ENCODE measurements at regions not wholly inside any gene's neighbourhood (a gene's known extent, or its start where the extent isn't known, plus 50 kb on each side); places are given as distances from the start of the nearest gene placed in this dataset.
"Not testable (repeated sequence)": the region's sequence is repeated elsewhere in the genome, so short reads cannot be mapped to it uniquely, and the experiment has no call there.

DNA sequence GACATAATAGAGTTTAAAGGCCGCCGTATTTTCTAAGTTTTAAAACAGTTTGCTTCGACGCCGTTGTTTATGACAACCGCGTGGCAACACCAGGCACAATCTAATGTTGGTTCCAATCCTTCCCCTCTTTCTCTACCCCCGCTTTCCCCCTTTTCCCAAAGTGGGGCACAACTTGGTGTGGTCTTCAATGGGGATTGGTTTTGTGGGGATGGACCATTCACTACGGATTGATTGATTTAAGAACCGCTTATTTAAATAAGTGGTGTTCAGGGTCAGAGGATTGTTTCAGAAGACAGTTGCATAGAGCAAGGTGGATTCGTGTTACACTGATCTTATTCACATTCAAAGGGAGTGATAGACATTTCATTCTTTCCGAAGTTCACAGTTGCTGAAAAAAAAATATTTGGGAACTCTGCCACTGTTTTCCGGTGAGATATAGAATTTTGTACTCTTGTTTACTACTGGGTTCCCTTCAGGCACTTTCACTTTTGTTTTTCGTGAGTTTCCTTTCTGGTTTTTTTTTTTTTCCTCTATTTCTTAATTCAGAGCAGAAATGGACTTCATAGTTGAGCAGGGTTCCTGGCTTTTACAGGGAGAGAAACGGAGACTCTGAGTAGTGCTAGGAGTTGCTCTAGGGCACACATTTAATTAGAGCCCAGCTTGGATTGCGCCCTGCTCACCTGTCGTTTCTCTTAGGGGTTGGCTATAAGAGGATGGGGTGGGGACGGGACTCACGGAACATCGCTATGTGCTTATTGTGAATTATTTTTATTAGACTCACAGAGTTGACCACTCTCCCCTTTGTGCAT lies 79.6 kb upstream of the AK4 start:
- Mint-ChIP-seq H3K36me3 (ENCODE audit: low read depth) (no peaks in the 10 kb centered on the region), H3K27ac (peak overlapping the region; percentile 95), H3K4me1 (ENCODE audit: low read depth) (peaks cover 29% of the 10 kb centered on the region), H3K4me3 (peak overlapping the region; percentile 87), H3K9me3 (no peaks in the 10 kb centered on the region), H3K27me3 (ENCODE audit: low read depth) (peaks cover 4% of the 10 kb centered on the region)

DNA sequence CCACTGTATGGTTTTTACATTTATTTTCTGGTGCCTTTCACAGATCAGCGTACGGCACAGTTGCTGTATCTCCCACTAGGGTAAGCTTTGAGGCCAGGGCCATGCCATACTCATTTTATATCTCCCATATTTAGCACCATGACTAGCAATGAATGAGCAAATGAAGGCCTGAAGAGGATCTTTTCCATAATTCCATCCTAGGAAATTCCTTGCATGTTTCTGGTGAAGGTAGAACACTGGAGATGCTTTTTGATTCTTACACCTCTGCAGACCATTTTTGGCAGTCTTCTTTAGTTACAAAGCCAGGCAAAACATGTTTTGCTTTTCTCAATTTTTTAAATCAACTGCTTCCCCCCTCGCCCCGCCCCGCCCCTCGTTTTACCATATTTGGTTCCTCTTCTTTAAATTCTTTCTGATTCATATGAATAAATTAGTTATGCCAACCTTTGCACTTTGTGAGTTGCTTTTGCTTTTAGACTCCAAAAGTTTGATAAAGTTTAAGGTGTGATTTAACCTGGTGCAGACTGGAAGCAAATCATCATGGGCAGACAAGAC lies 78.9 kb upstream of the AK4 start:
- Mint-ChIP-seq H3K27me3 (ENCODE audit: low read depth) (peaks cover 4% of the 10 kb centered on the region), H3K4me1 (ENCODE audit: low read depth) (peaks cover 29% of the 10 kb centered on the region), H3K4me3 (peak overlapping the region; percentile 87), H3K36me3 (ENCODE audit: low read depth) (no peaks in the 10 kb centered on the region), H3K27ac (peak overlapping the region; percentile 95), H3K9me3 (no peaks in the 10 kb centered on the region)

- no peak overlapping the region for H3K4me3 Mint-ChIP-seq
- H3K27me3 Mint-ChIP-seq (ENCODE audit: low read depth) = peaks cover 4% of the 10 kb centered on the region
- no peaks in the 10 kb centered on the region for H3K36me3 Mint-ChIP-seq (ENCODE audit: low read depth)
- no peak overlapping the region for H3K27ac Mint-ChIP-seq
- no peaks in the 10 kb centered on the region for H3K9me3 Mint-ChIP-seq
- peaks cover 18% of the 10 kb centered on the region for H3K4me1 Mint-ChIP-seq (ENCODE audit: low read depth)
Measured at GRCh38 chr1:65072845-65073244, 75.2 kb upstream of the AK4 start.

DNA sequence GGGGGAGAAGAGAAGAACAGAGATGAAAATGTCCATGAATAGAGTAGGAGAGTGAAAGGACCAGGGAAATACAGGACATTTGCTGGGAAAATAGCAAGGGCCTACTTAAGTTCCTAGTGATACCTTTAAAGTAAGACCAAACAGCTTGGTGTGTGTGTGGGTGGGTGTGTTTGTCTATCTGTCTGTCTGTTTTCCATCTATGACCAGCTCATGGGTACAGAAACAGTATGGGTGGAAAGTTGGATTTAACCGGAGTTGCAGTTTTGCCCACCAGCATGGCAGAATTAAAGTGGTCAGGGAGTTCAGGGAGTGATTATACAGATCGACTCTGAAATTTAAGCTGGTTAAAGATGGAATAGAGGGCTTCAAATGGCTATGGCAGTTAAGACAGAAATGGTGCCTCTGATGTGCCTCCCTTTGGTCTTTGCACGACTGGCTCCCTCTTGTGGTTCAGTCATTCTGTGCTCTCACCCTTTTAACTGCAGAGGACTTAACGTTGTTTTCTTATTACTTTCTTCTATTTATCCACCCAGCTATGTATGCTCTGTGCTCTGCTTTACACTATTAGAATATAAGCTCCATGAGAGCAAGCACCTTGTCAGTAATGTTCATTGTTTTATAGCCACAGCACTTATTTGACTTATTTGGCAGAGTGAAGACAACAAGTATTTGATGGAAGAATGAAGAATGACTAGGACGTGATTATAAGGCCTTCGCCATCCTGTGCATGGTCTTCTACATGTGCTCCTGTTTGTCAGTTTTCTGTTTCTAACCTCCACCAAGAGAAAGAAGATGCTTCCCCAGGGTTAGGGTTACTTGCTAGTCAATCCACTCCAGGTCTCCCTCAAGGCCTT lies 72.7 kb upstream of the AK4 start:
- H3K4me3 Mint-ChIP-seq = no peak overlapping the region
- H3K27ac Mint-ChIP-seq = no peak overlapping the region
- peaks cover 3% of the 10 kb centered on the region for H3K4me1 Mint-ChIP-seq (ENCODE audit: low read depth)
- H3K36me3 Mint-ChIP-seq (ENCODE audit: low read depth) = no peaks in the 10 kb centered on the region
- H3K27me3 Mint-ChIP-seq (ENCODE audit: low read depth) = peaks cover 14% of the 10 kb centered on the region
- no peaks in the 10 kb centered on the region for H3K9me3 Mint-ChIP-seq

GRCh38 chr1:65077369-65077768 lies 70.6 kb upstream of the AK4 start:
- Mint-ChIP-seq H3K9me3 (no peaks in the 10 kb centered on the region), H3K27ac (no peak overlapping the region)

DNA sequence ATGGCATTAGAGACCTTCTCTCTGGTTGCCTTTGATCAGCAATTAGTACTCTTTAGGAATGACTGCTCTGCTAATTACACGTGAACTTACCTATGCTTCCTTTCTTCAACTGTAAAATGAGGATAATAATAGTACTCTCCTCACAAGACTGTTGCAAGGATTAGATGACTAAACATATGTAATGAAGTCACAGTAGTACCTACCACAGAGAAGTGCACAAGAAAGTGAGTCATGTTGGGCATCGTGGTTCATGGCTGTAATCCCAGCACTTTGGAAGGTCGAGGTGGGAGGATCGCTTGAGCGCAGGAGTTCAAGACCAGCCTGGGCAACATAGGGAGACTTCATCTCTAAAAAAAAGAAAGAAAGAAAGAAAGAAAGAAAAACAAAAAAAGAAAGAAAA lies 68.1 kb upstream of the AK4 start:
- Mint-ChIP-seq H3K4me3 (no peak overlapping the region), H3K27ac (no peak overlapping the region), H3K9me3 (no peaks in the 10 kb centered on the region), H3K27me3 (ENCODE audit: low read depth) (peaks cover 9% of the 10 kb centered on the region), H3K4me1 (ENCODE audit: low read depth) (peaks cover 2% of the 10 kb centered on the region), H3K36me3 (ENCODE audit: low read depth) (no peaks in the 10 kb centered on the region)

More at GRCh38 chr1:65077369-65077768, 70.6 kb upstream of the AK4 start:
- Mint-ChIP-seq H3K4me1 (ENCODE audit: low read depth) (peaks cover 3% of the 10 kb centered on the region), H3K36me3 (ENCODE audit: low read depth) (no peaks in the 10 kb centered on the region), H3K4me3 (no peak overlapping the region), H3K27me3 (ENCODE audit: low read depth) (peaks cover 14% of the 10 kb centered on the region)

DNA sequence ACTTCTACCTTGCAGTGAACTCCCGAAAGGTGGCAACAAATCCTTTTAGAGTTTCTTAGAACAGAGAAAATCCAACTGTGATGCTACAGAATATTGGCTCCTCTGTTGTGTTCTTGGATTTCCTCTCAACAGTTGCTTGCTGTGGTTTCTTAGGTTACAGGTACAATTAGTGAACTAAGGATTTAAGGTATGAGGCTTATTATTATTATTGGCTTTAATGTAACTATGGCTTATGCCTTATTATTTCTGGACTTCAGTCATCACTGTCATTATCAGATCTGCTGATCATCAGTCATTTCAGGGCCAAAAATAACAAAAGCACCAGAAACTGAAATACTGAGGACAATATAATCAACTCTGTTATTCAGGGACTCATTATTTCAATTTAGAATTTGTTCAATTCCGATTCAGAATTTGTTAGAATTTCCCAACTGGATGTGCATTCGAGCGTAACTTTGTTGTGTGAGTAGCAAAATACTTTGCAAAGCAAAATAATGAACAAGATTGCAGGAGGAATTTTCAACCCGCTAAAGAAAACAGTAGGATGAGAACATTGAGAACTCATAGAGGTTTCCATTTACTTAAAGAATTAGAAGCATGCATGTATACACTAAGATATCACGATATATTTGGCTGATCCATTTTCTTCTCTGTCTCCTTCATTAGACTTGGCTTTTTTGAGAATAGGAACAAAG lies 65.5 kb upstream of the AK4 start:
- Mint-ChIP-seq H3K4me1 (ENCODE audit: low read depth) (no peaks in the 10 kb centered on the region), H3K4me3 (no peak overlapping the region), H3K36me3 (ENCODE audit: low read depth) (no peaks in the 10 kb centered on the region), H3K27ac (no peak overlapping the region), H3K27me3 (ENCODE audit: low read depth) (peaks cover 10% of the 10 kb centered on the region), H3K9me3 (peaks cover 7% of the 10 kb centered on the region)

GRCh38 chr1:65083263-65083896 lies 64.6 kb upstream of the AK4 start:
- H3K27ac Mint-ChIP-seq = no peak overlapping the region
- no peak overlapping the region for H3K4me3 Mint-ChIP-seq
- H3K36me3 Mint-ChIP-seq (ENCODE audit: low read depth) = no peaks in the 10 kb centered on the region
- H3K4me1 Mint-ChIP-seq (ENCODE audit: low read depth) = no peaks in the 10 kb centered on the region
- peaks cover 14% of the 10 kb centered on the region for H3K27me3 Mint-ChIP-seq (ENCODE audit: low read depth)
- peaks cover 11% of the 10 kb centered on the region for H3K9me3 Mint-ChIP-seq

GRCh38 chr1:65084066-65084465 lies 63.9 kb upstream of the AK4 start:
- Mint-ChIP-seq H3K36me3 (ENCODE audit: low read depth) (no peaks in the 10 kb centered on the region), H3K4me1 (ENCODE audit: low read depth) (no peaks in the 10 kb centered on the region), H3K4me3 (no peak overlapping the region), H3K27me3 (ENCODE audit: low read depth) (peaks cover 13% of the 10 kb centered on the region), H3K9me3 (peaks cover 15% of the 10 kb centered on the region), H3K27ac (no peak overlapping the region)

DNA sequence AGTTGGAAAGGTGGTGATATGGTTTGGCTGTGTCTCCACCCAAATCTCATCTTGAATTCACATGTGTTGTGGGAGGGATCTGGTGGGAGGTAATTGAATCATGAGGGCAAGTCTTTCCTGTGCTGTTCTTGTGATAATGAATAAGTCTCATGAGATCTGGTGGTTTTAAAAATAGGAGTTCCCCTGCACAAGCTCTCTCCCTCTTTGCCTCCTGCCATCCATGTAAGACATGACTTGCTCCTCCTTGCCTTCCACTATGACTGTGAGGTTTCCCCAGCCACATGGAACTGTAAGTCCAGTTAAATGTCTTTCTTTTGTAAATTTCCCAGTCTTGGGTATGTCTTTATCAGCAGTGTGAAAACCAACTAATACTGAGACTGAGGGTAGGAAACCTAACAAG lies 60.5 kb upstream of the AK4 start:
- H3K27ac Mint-ChIP-seq; H3K36me3 Mint-ChIP-seq (ENCODE audit: low read depth); H3K4me1 Mint-ChIP-seq (ENCODE audit: low read depth); H3K27me3 Mint-ChIP-seq (ENCODE audit: low read depth); H3K4me3 Mint-ChIP-seq: not testable (repeated sequence)
- peaks cover 15% of the 10 kb centered on the region for H3K9me3 Mint-ChIP-seq

GRCh38 chr1:65090406-65090805 lies 57.6 kb upstream of the AK4 start:
- Mint-ChIP-seq H3K27me3 (ENCODE audit: low read depth) (peaks cover 4% of the 10 kb centered on the region), H3K36me3 (ENCODE audit: low read depth) (no peaks in the 10 kb centered on the region), H3K9me3 (peaks cover 15% of the 10 kb centered on the region), H3K4me1 (ENCODE audit: low read depth) (no peaks in the 10 kb centered on the region), H3K4me3 (no peak overlapping the region), H3K27ac (no peak overlapping the region)

GRCh38 chr1:65092691-65093090 lies 55.3 kb upstream of the AK4 start:
- H3K27me3 Mint-ChIP-seq (ENCODE audit: low read depth) = peaks cover 1% of the 10 kb centered on the region
- no peak overlapping the region for H3K4me3 Mint-ChIP-seq
- H3K4me1 Mint-ChIP-seq (ENCODE audit: low read depth) = no peaks in the 10 kb centered on the region
- peaks cover 6% of the 10 kb centered on the region for H3K9me3 Mint-ChIP-seq
- no peak overlapping the region for H3K27ac Mint-ChIP-seq
- H3K36me3 Mint-ChIP-seq (ENCODE audit: low read depth) = no peaks in the 10 kb centered on the region

GRCh38 chr1:65097076-65097475 lies 50.9 kb upstream of the AK4 start:
- Mint-ChIP-seq H3K9me3 (peaks cover 8% of the 10 kb centered on the region), H3K36me3 (ENCODE audit: low read depth) (no peaks in the 10 kb centered on the region), H3K27me3 (ENCODE audit: low read depth) (no peaks in the 10 kb centered on the region), H3K4me3 (no peak overlapping the region), H3K27ac (no peak overlapping the region), H3K4me1 (ENCODE audit: low read depth) (no peaks in the 10 kb centered on the region)
